ENCODE measurements at regions not wholly inside any gene's neighbourhood (a gene's known extent, or its start where the extent isn't known, plus 50 kb on each side); places are given as distances from the start of the nearest gene placed in this dataset.

- DNase-seq = no peak
Observed at GRCh38 chr20:59376109-59376841, 75.9 kb downstream of the EDN3 start.

- DNase-seq = no peak
Observed at GRCh38 chr20:59376998-59377397, 76.6 kb downstream of the EDN3 start.

GRCh38 chr20:59377842-59378241, 77.4 kb downstream of the EDN3 start:
- no peak for DNase-seq

- no peak for DNase-seq
Observed at GRCh38 chr20:59378396-59378795, 78.0 kb downstream of the EDN3 start.

GRCh38 chr20:59378966-59379365, 78.6 kb downstream of the EDN3 start:
- DNase-seq = no peak

- DNase-seq = no peak
Observed at GRCh38 chr20:59381689-59382088, 81.3 kb downstream of the EDN3 start.

GRCh38 chr20:59382157-59382725, 81.8 kb downstream of the EDN3 start:
- DNase-seq = no peak

- no peak for DNase-seq
Observed at GRCh38 chr20:59382907-59383306, 82.5 kb downstream of the EDN3 start.

GRCh38 chr20:59385038-59385437, 84.6 kb downstream of the EDN3 start:
- no peak for DNase-seq

GRCh38 chr20:59385480-59385879, 85.1 kb downstream of the EDN3 start:
- DNase-seq = no peak

GRCh38 chr20:59386809-59387208, 86.4 kb downstream of the EDN3 start:
- DNase-seq = no peak

GRCh38 chr20:59387891-59388290, 87.5 kb downstream of the EDN3 start:
- DNase-seq = no peak

GRCh38 chr20:59388402-59388801, 88.0 kb downstream of the EDN3 start:
- no peak for DNase-seq

- no peak for DNase-seq
Observed at GRCh38 chr20:59390437-59390836, 90.0 kb downstream of the EDN3 start.

- DNase-seq = no peak
Observed at GRCh38 chr20:59391975-59392374, 91.6 kb downstream of the EDN3 start.

- DNase-seq = no peak
Observed at GRCh38 chr20:59392736-59393135, 92.3 kb downstream of the EDN3 start.

- no peak for DNase-seq
Observed at GRCh38 chr20:59393142-59393541, 92.7 kb downstream of the EDN3 start.

- DNase-seq = no peak
Observed at GRCh38 chr20:59395729-59396128, 95.3 kb downstream of the EDN3 start.

- no peak for DNase-seq
Observed at GRCh38 chr20:59398537-59399205, 98.3 kb downstream of the EDN3 start.

GRCh38 chr20:59399426-59400099, 99.2 kb downstream of the EDN3 start:
- DNase-seq = no peak

GRCh38 chr20:59400708-59401107, 100.3 kb downstream of the EDN3 start:
- no peak for DNase-seq

- DNase-seq = no peak
Observed at GRCh38 chr20:59402681-59403080, 102.3 kb downstream of the EDN3 start.

GRCh38 chr20:59403261-59403961, 103.0 kb downstream of the EDN3 start:
- DNase-seq = peak; percentile 13

Measured in NCI-H226 (cell line).